ENCODE measurements at regions not wholly inside any gene's neighbourhood (a gene's known extent, or its start where the extent isn't known, plus 50 kb on each side); places are given as distances from the start of the nearest gene placed in this dataset.
"Not testable (repeated sequence)": the region's sequence is repeated elsewhere in the genome, so short reads cannot be mapped to it uniquely, and the experiment has no call there.

DNA sequence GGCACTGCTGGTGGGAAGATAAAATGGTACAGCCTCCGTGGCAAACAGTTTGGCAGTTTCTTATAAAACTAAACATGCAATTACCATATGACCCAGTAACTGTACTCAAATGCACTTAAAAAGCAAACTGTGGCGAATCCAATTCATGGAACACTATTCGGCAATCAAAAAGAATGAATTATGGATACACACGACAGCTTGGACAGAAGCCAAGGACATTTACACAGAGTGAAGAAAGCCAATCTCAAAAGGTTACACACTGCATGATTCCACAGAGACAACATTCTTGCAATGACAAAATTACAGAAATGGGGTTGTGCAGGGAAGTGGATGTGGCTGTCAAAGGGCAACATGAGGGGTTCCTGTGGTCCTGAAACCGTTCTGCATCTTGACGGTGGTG, 122.1 kb upstream of the IQSEC1 start:
- no peak for DNase-seq (ENCODE audit: low read depth in 2 of 2)

DNA sequence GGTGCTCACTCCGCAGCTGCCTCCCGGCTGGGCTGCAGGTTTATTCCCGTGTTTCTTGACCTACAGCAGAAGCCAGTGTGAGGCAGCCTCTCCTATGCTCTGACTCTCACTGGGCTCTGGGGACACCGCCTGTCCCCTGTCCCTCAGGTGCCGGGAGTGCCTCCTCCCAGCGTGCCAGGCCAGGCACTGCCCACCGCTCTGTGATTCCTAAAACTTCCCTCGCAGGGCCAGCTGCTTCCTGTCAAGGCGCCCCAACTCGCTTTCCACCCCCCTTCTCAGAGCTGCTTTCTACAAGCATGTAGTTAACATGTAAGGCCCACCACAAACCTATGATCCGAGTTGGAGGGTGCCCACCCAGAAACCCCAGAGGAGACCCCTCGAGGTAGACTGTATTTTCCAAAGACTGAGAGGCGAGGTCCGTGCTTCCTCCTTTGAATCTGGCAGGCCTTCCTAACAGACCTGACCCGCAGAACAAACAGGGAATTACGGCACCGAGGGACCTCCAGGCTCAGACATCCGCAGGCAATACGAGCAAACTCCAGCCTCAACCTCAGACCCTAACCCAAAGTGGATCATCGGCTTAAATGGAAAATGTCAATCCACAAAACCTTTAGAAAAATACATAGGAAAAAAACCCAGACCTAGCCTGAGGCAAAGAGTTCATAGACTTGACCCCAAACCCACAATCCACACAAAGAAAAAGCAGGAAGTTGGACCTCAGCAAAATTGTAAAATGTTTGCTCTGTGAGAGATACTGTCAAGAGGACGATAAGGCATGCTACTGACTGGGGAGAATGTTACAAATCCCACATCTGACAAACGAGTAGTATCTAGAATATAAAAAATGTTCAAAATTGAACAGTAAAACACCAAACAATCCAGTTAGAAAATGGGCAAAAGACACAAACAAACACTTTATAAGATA, 121.3 kb upstream of the IQSEC1 start:
- no peak for DNase-seq (ENCODE audit: low read depth in 2 of 2)

DNA sequence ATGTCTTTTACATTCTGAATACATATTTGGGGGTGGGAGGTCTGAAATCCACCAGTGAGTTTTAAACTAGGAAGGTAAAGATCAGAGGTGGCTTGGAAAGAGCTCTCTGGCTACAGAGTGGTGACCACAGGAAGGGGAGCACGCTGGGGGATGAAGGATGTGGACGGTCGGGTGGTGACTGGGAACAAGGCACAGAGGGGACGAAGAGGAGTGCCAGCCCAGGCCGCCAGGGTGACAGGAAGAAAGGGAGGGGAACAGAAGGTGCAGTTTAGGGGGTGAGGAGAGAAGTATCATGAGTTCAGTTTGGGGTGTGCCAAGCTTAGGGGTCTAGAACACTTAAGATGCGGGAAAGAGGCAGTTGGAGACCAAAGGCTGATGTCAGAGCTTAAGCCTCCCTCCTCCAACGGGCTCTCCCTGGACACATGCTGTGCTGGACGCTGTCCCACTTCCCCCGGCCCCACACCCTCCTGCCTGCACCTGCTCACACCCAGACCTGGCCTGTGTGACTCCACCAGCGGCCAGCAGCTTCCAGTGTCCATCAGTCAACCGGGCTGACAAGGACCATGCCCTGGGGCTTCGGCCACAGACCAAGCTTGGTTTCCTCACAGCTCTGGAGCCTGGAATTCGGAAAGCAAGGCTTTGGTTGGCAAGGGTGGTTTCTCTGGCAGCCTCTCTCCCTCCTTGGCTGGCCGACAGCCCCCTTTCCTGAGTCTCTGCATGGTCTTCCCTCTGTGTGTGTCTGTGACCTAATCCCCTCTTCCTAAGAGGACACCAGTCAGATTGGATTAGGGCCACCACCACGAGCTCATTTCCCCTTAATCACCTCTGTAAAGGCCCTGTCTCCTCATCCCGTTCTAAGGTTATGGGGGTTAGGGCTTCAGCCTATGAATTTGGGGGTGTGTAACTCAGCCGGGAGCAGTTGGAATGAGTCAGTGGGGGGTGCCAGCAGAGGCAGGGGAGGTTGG, 120.4 kb upstream of the IQSEC1 start:
- peak in 1 of 2 donors; percentile 52 for DNase-seq (ENCODE audit: low read depth in 2 of 2)

DNA sequence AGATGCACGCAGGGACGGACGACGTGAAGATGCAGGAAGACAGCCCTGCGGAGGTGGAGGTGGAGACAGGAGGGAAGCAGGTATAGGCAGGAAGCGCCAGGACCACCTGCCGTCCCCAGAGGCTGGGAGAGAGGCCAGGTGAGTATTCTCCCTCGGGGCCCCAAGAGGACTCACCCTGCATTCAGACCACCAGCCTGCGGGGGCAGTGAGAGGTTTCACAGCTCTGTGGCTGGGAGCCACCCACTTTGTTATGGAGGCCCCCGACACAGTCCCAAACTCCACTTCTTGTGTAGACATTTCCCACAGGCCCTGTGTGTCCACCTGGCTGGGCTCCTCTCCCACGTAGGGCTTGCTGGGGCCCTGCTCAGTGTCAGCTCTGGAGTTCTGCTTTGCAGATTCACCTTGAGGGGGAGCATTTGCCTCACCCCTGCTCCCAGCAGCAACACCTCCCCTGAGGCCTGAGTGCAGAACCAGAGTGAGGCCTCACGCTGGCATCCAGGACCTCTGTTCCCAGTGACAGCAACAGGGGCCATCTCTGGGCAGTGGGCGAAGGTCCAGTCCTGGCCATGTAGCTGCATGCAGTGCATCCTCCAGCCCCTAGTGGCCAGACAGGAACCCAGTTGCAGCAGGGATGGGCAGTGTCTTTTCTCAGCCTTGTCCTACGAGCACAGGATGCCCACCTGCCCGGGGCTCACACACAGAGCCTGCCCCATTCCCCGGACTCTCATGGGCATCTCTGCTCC, 119.4 kb upstream of the IQSEC1 start:
- peak; percentile 24 to 61 for DNase-seq (ENCODE audit: low read depth in 2 of 2)

DNA sequence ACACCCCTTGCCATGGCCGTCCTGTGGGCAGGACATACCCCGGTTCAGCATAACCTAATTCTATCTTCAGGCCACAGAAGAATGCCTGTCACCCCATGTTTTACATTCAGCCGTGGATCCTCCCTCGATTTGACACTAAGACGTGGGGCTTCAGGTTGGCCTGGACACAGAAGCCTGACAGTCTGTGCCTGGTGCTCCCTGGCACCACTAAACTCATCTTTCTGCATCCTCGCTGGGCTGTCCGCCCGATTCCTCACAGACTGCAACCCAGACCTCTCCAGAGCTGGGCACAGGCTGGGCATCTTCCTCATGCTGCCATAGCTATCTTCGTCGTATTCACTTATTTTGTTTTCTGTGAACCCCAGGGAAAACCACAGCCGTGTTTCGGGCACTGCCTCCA, 117.8 kb upstream of the IQSEC1 start:
- no peak for DNase-seq (ENCODE audit: low read depth in 2 of 2)

DNA sequence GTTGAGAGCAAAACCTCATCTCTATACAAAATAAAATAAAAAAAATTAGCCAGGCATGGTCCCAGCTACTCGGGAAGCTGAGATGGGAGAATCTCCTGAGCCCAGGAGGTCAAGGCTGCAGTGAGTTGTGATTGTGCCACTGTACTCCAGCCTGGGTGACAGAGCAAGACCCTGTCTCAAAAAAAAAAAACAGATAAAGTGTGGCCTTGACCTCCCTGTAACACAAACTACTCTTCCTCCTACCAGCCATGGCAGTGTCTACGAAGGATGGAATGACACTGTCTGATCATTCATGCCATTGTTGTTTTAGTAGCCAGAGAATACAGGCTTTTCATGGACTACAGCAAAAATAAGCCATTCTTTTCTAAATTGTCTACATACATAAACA, 117.1 kb upstream of the IQSEC1 start:
- DNase-seq (ENCODE audit: low read depth in 2 of 2): no peak

DNA sequence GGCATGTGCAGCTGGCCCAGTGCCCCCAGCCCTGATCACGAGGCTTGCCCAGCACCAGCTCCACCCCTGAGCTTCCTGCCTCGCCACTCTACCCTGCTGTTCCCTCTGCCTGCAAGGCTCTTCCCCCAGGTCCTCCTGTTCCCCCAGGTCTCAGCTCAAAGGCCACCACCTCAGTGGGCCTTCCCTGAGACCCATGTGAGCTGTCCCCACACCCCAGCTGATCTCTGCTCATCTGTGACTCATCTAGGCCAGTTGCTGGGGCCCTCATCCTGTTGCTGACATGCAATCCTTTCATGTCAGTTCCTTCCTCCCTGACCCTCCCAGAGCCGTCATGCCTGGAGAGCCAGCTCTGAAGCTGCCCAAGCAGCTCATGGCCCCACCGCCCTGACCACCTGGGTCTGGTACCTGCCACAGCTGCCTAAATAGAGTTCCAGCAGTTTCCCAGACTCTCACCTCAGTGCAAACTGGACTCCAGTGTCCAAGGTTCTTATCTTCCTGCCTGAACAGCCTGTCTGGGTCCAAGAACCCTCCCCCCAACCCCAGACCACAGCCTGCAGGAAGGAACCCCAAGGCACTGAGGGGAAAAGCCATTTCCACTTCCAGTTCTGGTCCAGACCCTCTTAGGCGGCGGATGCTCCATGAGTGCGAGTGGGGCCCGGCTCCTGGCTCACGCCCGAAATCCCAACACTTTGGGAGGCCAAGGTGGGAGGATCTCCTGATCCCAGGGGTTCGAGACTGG, 116.6 kb upstream of the IQSEC1 start:
- DNase-seq (ENCODE audit: low read depth in 2 of 2): peak; percentile 76 to 93

DNA sequence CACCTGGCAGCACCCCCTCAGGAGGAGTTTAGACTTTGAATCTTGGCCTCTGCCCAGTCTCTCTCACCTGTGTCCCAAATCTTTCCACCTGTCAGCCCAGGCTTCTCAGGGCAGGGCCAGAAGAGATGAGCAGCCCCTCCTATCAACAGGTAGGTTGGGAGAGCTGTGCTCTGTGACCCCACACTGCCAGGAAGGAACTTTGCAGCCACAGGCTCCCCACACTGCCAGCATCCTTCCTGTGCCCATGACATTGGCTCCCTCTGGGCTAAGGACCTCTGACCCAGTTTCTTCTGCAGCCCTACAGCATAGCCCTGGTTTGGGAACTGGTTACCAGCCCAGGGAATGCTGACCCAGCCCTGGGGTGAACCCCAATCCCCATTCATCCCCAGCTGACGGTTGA, 115.7 kb upstream of the IQSEC1 start:
- DNase-seq (ENCODE audit: low read depth in 2 of 2): no peak

DNA sequence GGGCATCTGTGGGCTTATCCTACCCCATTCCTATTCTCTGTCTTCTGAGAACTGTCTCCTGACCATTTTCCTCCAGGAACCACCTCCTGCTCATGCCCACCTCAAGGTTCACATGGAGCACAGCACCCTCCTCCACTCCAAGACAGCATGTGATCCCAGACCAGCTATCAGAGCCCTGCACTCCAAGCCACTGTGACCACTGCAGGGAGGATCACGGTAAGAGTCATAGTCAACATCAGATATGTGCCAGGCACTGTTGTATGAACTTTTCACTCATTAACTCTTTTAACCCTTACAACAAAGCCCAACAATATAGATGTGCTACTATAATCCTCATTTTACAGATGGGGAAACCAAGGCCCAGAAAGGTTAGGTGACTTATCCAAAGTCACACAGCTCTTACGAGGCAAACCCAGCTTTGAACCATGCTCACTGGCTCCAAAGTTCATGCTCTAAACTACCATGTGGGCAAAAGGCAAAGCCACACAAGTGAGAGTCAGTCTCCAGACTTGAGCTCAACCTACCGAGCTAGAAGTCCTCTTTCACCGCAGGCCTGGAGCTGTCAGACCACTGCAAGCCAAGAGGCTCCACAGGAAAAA, 115.1 kb upstream of the IQSEC1 start:
- no peak for DNase-seq (ENCODE audit: low read depth in 2 of 2)

DNA sequence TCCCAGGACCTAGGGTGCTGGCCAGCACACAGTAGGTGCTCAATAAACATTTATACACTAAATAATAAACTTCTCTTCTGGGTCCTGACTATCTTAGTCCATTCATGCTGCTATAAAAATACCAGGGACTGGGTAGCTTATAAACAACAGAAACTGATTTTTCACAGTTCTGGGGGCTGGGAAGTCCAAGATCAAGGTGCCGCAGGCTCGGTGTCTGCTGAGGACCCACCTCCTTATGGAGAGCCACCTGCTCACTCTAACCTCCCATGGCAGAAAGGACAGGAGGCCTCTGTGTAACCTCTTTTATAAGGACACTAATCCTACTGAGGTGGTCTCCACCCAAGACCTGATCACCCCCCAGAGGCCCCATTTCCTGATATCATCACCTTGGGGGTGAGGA, 114.4 kb upstream of the IQSEC1 start:
- no peak for DNase-seq (ENCODE audit: low read depth in 2 of 2)

DNA sequence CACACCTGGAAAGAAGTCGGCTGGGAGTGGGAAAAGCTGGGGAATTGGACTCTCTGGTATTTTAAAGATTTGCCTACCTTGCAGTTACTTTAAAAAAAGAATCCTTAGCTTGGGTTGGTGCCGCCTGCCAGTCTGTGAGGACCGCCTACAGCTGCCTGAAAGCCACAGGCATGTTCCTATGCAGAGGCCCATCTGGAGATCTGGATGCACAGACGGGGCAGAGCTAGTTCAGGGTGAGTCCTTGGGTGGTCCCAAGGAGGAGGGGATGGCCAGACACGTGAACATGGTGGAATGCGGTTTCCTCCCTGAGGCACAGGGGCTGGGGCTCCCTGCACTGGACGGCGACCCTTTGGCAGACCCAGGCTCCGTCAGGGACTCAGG, 113.2 kb upstream of the IQSEC1 start:
- DNase-seq (ENCODE audit: low read depth in 2 of 2): no peak

DNA sequence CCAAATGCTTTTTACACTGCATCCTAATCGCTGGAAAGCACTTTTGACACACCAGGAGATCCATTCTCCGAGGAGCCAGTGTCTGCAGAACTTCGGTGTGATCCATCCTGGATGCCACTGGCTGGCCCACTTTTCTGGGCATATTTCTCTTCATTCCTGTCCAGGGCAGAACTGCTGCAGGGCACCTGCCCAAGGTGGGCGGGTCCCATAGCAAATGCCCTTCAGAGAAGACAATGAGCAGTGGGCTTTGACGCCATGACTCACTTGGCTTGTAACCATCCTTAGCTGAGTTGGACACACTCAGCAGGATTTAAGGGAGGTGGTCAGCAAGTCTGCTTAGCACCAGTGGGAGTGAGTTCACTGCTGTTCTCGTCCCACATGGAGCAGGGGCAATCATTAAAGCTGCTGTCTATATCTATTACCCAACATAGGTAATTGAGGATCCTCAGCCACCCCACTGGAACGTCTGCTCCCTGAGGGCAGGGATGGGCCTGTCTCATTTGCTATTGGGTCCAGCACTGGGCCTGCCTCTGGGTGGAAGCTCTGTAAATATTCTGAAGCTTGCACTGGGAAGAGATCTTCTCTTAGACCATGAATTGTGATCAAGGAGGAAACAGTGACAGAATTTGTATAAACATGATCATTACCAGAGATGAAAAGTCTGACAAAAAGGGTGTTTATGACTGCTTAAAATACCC, 112.7 kb upstream of the IQSEC1 start:
- DNase-seq (ENCODE audit: low read depth in 2 of 2): no peak

DNA sequence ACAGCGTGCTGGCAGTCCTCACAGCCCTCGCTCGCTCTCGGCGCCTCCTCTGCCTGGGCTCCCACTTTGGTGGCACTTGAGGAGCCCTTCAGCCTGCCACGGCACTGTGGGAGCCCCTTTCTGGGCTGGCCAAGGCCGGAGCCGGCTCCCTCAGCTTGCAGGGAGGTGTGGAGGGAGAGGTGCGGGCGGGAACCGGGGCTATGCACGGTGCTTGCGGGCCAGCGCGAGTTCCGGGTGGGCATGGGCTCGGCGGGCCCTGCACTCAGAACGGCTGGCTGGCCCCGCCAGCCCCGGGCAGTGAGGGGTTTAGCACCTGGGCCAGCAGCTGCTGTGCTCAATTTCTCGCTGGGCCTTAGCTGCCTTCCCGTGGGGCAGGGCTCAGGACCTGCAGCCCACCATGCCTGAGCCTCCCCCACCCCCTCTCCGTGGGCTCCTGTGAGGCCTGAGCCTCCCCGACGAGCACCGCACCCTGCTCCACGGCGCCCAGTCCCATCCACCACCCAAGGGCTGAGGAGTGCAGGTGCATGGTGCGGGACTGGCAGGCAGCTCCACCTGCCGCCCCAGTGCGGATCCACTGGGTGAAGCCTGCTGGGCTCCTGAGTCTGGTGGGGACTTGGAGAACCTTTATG, 106.5 kb upstream of the IQSEC1 start:
- not testable (repeated sequence) for DNase-seq (ENCODE audit: low read depth in 2 of 2)

DNA sequence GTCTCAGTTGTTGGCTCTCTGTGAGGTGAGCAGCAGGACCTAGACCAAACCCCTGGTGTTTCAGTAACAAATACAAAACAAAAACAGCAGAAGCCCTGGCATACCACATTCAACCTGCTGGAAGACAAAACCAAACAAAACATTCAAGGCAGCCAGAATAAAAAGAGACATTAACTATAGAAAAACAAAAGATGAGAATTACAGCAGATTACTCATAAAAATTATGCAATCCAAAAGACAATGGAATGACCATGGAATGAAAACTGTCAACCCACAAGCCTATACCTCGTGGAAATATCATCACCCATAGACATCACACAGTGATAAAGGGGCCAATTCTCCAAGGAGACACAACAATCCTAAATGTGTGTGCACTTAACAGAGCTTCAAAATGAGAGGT, 106.0 kb upstream of the IQSEC1 start:
- DNase-seq (ENCODE audit: low read depth in 2 of 2): no peak

DNA sequence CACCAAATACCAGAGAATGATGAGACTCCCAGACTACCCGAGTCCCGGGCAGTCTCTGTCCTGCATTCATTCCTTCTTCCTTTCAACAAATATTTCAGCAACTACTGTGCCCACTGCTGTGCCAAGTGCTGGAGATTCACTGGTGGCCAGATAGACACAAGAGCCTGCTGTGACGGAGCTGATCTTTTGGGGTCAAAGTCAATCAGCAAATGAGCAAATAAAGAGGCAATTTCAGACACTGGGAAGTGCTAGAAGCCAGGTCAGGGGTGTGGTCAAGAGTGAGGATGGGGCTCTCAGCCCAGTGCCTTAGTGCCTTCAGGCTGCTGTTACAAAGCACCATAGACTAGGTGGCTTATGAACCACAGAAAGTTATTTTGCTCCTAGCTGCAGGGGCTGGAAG, 104.9 kb upstream of the IQSEC1 start:
- no peak for DNase-seq (ENCODE audit: low read depth in 2 of 2)

DNA sequence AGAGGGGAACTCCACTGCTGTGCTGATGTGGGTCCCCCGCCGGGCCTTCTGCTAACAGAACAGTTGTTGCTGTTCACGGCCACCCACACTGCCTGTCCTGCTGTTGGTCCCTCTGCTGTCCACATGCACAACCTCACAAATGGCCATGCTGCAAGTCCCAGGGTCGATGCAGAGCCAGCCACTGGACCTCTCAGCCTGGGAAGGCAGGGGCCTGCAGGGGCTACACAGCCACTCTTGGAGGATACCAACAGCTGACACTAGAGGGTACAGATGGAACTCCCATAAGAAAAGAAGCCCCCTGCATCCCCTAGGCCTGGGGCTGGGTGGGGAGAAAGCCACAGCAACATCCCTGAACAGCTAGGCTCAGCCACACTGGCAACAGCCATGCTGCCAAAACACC, 104.4 kb upstream of the IQSEC1 start:
- no peak for DNase-seq (ENCODE audit: low read depth in 2 of 2)

DNA sequence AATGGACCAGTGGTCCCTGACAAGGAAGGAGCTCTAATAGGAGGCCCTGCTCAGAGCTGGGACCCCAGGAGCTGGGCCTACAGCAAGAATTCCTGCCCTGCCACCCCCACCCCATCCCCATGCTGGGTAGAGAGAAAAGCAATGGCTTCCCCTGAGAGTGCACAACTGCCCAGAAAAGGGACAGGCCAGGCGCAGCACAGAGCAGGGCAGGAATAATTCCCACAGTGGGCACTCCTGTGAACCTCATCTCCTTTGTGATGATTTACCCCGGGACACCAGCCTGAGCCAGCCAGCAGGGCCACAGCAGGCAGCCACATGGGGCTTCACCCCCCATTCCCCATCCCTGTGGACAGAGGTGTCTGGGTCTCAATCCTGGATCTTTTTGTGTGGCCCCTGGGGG, 104.0 kb upstream of the IQSEC1 start:
- no peak for DNase-seq (ENCODE audit: low read depth in 2 of 2)

DNA sequence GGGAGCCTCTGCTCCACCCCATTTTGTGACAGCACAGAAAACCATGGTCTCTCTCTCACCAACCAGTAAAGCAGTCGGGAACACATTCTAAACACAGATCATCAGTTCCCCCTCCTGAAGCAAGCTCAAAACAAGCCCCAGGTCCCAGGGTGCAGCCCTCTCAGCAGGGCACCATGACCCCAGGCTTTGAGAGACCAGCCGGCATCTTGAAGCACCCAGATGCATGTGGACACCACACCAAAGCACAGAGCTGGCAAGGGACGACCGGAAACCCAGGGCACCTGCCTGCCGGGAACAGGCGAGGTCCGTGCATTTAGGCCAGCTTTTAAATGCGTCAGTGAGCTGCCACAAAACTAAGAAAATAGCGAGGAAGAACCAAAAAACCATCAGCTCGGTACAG, 103.2 kb upstream of the IQSEC1 start:
- no peak for DNase-seq (ENCODE audit: low read depth in 2 of 2)

DNA sequence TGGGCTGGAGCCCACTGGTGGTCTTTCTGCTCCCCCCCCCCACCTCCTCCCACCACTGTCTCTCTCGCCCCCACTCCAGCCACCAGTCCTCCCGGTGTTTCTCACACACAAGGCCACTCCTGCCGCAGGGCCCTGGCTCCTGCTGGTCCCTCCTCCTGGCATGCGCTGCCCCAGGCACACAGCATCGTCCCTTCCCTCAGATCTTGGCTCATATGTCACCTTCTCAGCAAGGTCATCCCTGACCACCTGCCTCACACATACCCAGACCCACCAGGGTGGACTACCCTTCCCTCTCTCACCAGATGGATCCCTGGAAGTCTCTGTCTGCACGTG, 101.5 kb upstream of the IQSEC1 start:
- DNase-seq (ENCODE audit: low read depth in 2 of 2): no peak
